GM18867 (cell line): ENCODE measurements at regions not wholly inside any gene's neighbourhood (a gene's known extent, or its start where the extent isn't known, plus 50 kb on each side); places are given as distances from the start of the nearest gene placed in this dataset.

Experiments used
- ATAC-seq: cut with Tn5 transposase; IDR thresholded peaks from one replicate; pipeline ENCODE4 v1.9.1; 2021; ENCODE audit warnings: mild to moderate bottlenecking, moderate library complexity; ENCODE audit not compliant: unreplicated experiment

DNA sequence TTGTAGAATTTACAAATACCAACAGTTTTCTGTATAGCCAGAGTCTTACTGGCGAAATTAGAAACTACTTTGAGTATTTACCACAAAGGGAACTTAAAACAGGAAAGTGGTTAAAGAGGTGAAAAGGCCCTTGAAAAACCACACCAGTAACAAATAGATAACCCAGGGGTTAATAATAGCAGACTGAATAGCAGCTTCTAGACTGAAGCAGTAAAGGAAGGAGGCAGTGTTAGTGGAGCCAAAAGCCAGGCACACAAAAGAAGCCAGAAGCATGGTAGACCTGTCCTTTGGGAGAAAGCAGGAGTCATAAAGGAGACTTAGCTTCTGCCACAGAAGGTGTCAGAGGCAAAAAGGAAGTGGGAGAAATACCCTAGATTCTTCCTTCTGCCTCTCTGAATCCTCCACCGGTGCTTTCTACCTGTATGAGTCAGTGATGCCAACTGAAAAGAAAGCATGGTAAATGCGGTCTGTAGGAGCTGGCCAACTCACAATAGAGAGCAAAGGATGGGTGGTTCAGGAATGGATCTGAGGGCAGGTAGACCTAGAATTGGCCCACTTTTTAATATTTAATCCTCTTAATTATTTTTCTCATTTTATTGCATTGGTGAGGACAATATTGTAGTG lies 97.3 kb downstream of the ARL6IP6 start:
- ATAC-seq: no peak

DNA sequence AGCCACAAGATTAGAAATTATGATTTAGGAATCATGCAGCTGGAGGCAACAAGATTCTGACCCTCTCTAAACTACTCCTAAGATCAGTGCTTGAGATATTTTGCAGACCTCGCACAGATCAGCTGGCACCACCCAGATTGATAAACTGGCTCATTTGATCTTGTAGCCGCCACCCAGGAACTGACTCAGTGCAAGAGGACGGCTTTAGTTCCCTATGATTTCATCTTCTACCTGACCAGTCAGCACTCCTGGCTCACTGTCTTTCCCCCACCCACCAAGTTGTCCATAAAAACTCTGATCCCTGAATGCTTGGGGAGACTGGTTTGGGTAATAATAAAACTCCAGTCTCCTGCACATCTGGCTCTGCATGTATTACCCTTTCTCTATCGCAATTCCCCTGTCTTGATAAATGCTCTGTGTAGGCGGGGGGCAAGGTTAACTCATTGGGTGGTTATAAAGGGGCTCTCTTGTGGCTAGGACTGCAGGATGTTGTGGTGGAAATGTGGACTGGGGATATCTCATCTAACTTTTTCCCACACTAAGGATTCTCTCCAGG lies 96.1 kb downstream of the ARL6IP6 start:
- ATAC-seq: no peak

DNA sequence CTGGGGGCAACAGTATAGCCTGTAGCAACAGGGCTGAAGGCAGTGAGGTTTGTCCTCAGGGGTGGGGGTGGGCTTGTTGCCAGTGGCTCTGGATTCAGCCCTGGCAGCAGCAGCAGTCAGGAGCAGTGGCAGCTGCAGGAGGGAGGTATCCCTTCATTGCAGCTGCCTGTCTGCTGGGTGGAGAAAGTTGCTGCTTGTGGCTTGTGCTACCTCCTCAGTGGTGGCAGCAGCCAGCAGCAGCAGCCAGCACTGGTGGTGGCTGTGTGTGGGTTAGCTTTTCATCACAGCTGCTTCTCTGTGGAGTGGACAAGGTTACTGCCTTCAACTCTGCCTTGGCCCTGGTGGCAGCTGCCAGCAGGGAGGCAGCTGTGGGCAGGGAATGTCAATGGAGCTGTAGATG lies 94.9 kb downstream of the ARL6IP6 start:
- no peak for ATAC-seq
